ENCODE measurements at regions not wholly inside any gene's neighbourhood (a gene's known extent, or its start where the extent isn't known, plus 50 kb on each side); places are given as distances from the start of the nearest gene placed in this dataset.

DNA sequence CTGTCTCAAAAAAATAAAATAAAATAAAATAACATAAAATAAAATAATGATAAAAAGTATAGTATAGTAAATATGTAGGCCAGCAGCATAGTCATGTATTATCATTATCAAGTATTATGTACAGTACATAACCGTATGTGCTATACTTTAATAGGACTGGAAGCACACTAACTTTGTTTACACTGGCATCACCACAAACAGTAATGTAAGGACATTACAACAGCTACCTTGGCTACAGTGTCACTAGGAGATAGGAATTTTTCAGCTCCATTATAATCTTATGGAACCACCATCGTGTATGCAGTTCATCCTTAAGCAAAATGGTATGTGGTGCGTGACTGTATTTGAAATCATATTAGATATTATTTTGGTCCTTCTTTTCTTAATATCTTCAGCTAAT lies 1163.5 kb upstream of the LRRTM3 start:
- TF ChIP-seq, protein P1, sequence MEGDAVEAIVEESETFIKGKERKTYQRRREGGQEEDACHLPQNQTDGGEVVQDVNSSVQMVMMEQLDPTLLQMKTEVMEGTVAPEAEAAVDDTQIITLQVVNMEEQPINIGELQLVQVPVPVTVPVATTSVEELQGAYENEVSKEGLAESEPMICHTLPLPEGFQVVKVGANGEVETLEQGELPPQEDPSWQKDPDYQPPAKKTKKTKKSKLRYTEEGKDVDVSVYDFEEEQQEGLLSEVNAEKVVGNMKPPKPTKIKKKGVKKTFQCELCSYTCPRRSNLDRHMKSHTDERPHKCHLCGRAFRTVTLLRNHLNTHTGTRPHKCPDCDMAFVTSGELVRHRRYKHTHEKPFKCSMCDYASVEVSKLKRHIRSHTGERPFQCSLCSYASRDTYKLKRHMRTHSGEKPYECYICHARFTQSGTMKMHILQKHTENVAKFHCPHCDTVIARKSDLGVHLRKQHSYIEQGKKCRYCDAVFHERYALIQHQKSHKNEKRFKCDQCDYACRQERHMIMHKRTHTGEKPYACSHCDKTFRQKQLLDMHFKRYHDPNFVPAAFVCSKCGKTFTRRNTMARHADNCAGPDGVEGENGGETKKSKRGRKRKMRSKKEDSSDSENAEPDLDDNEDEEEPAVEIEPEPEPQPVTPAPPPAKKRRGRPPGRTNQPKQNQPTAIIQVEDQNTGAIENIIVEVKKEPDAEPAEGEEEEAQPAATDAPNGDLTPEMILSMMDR (IDR thresholded peaks at IDR 0.05) = no peak
- TF ChIP-seq POLR2A (IDR thresholded peaks at IDR 0.05) = no peak

All from Peyer's patch (tissue), 4 donors.